HG03457 (cell line): ENCODE measurements at regions not wholly inside any gene's neighbourhood (a gene's known extent, or its start where the extent isn't known, plus 50 kb on each side); places are given as distances from the start of the nearest gene placed in this dataset.
"Not testable (repeated sequence)": the region's sequence is repeated elsewhere in the genome, so short reads cannot be mapped to it uniquely, and the experiment has no call there.

Experiments
- ATAC-seq: cut with Tn5 transposase; IDR thresholded peaks from one replicate; pipeline ENCODE4 v1.9.1; 2021; ENCODE audit warnings: moderate number of reproducible peaks; ENCODE audit not compliant: unreplicated experiment

DNA sequence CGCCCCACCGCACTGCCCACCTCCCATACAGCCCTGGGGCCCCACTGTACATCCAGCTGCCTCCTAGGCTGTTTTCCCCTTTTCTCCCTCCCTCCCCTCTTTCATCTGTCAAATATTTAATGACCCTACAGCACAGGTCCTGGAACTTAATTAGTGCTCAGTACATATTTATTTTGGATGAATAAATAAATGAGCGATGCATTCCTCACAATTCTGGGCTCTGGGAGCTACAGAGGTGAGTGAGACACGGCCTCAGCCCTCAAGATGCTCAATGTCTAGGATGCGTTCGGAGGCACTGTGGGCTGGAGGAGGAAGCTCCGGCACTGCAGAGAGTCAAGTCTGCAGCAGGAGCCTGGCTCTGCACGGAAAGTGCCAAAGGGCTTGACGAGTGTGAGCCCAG, 175.0 kb downstream of the FAM43A start:
- ATAC-seq = no peak

DNA sequence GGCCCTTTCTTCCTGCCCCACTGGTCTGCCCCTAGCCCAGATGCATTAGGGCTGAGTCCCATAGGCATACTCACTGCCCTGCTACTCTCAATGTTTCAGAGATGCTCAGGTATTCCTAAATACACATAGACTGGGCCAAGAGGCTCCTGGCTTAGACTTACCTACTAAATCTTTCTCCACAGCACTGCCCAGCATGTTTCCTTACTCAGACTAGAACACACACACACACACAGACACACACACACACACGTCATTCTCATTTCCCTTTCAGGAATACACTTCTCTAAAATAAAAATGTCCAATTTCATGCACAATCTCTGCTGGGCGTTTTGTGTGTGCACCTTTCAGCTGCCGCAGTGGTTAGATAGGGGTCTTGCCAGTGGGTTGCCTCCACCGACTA, 175.7 kb downstream of the FAM43A start:
- no peak for ATAC-seq

DNA sequence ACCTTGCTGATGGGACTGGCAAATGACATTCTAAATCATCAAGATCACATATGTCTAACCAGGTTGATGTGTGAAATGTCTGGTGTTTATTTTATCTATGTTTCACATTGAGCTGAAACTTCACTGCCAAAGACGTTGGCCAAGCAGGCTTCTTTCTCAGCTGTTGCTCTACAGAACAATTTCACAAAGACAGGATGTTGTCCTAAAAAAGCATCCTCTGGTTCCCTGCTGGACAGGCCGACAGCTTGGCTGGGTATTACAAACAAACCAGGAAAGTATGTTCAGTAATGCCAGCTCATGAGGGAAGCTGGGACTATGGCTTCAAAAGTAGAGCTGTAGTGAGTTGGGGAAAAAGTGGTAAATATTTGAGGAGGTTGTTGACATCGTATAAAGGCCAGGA, 179.4 kb downstream of the FAM43A start:
- no peak for ATAC-seq

DNA sequence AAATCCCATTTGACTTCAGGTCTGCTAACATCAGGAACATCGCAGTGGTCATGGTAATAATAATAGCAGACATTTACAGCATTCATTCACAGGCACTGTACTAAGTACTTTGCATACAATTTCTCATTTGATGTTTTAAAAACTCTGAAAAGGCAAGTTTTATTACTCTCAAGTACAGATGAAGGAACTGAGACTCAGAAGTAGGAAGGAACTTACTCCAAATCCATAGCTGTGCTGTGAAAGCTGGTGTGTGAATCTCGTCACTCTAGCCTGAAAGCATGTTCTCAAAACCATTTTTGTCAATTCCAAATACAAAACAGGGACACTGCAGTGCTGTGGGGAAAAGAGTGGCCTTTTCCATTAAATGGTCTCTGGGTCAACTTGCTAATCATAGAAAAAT, 179.9 kb downstream of the FAM43A start:
- no peak for ATAC-seq

DNA sequence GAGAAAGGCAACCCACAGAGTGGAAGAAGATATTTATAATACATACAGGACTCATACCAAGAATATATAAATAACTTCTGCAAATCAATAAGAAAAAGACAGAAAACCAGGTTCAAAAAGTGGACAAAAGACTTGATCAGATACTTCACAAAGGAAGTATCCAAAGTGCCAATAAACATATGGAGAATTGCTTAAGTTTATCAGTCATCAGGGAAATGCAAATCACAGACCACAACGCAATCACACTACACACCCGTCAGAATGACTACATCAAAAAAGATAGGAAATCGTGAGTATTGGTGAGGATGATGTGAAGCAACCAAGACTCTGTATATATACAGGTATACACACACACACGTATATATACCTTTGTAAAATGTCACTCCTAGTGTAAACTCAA, 180.6 kb downstream of the FAM43A start:
- ATAC-seq = no peak

DNA sequence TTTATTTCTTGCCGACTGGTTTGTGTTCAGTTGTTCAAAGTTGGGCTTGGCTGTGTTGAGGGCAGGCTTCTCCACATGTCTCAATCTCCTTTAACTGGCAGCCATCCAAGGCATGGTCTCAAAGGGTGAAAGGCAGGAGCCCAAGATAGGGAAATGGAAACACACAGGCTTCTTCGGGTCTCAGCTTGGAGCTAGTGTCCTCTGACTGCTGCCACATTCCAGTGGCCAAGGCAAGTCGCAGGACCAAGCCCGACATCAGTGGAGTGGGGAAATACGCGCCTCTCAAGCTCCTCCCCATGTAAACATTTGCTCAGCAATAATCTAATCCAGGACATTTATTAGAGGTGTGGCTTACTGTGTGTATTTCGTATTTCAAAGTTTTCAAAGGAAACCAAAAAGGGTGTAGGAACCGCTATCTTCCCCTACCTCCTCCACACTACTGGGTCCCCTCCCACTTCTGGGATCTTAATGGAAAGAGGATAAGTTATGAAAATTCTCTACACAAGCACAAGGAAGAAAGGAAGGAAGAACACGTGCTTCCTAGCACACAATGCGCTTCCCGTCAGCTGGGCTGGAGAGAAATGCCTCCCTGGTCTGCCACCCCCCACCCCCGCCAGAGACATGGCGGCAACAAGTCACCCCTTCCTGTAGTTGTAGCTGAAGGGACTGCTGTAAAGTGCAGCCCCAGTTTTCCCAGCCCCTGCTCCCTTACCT, 181.7 kb downstream of the FAM43A start:
- no peak for ATAC-seq

DNA sequence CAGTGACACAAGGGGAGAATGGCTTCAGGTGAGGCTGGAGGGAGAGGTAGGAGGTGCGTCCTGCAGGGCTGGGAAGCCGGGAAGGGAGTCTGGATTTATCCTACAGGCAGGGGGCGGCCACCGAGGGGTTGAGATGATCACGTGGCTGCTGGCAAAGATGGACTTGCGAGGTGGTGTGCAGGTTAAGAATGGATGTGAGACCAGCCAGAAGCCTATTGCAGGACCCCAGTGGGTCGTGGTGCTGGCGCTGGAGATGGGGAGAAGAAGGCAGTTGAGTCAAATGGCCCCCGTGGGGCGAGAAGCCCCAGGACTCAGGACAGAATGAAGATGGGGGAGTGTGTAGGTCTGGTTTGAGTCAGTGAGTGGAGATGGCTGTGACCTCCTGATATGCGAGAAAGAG, 183.1 kb downstream of the FAM43A start:
- ATAC-seq = no peak

DNA sequence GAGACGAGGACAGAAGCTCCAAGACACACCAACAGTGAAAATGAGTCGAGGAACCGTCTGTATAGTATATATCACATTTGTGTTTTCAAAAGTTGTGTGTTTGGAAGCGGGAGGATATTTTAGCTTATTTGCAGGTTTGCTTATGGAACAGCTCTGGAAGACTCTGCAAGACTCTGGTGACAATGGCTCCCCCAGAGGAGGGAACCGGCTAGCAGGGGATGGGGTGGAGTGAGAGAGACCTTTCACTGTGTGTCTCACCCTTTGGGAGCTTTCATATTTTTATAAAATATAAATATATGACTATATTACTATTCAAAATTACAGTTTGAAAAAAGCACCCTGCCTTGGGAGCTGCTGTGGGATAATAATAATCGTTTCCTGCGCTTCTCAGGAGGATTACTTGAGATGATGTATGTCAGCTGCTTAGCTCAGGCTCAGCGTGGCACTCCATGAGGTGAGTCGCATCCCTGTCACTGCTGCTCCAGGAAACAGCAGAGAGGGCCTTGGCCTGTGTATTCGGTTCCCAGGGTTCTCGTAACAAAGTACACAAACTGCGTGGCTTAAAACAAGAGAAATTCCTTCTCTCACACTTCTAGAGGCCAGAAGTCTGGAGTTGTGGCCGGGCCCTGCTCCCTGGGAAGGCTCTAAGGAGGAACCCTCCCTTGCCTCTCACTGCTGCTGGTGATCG, 183.9 kb downstream of the FAM43A start:
- ATAC-seq = no peak

DNA sequence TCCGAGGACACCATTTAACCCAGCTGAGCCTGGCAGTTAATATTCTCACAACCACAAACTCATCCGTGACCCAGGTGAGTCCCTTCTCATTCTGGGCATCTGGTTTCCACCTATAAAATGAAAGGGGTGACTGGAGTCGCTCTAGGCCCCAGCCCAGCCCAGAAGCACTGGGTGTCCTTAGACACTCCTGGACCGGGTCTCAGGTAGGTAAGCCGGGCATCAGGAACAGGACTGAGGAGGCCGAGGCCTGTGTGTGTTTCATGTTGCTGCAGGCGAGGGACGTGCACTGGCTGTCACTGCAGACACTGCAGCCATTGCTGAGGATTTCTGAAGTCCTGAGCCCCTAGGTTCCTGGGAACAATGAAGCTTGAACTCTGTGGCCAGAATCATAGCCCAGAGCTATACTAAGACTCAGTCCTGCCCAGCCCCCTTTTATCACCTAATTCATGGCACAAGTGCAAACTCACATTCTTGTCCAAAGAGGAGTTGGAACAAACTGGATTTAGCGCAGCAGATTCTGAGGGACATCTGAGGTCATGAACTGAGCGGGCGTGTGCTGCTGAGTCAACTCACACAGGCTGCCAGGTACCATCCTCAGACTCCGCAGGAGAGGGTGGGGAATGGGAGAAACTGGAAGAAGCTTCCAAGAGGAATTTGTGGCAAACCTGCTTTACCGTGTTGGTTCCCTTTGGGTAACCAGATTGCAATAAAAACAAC, 184.9 kb downstream of the FAM43A start:
- no peak for ATAC-seq

DNA sequence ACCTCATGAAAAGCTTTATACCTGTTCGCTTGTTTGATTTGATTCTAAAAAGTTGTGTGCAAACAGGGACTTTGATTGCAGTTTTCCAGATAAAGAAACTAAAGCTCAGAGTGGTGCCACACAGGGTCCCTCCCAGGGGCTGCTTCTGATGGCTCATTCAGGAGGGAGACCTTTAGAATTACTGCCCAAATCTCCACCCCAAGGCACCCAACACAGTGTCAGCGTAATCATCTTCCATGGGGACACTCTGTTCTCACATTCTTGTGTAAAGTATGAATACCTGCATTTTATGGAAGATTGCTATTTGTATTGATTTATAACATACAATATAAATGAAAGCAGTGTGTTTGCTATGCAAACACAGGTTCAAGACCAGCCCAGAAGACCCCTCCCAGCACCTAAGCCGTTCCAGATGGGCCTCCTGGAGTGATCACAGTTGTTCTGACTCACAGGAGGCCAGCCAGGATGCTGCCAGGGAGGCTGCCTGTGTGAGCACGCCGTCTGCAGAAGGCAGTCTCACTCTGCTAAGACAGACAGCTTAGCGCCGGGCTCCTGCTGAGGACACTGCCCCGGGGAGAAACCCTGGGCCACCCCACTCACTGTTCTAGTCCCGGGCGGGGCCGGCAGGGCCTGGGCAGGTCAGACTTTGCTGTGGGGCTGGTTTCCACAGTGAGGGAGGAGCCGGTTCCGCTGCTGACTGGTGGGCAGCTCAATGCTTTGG, 185.6 kb downstream of the FAM43A start:
- ATAC-seq = no peak

DNA sequence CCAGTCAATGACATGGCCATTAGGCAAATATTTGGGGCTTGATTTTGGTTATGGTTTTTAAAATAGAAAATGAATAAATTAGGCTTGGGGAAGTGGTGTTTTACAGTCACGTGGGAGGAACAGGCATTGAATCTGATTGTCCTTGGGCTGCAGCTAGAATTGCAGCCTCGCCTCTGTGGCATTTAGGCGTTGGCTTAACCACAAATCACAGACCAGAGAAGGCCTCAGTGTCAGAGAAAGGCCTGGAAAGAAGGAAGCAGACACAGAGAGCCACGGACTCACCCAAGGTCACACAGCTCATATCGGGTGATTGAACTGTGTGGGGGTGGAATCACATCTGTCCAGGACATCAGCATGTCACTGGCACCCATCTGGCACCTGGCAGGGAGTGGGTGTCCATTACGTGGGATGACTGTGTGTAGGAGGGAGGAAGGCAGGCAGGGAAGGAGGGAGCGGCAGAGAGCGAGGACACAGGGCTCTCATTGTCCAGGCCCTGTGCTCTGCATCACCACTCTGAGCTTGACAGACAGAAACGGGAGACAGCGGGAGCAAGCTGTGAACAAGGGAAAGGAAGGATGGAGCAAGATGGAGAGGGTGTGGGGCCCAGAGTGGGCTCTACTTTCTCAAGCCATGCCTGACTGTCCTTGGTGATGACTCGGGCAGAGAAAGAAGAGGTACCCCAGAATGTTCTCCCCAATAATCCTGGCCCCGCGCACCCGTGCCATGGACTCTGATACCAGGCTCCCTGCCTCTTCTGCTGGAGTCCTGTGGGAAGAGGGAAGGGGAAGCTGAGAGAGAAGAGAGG, 186.4 kb downstream of the FAM43A start:
- no peak for ATAC-seq

DNA sequence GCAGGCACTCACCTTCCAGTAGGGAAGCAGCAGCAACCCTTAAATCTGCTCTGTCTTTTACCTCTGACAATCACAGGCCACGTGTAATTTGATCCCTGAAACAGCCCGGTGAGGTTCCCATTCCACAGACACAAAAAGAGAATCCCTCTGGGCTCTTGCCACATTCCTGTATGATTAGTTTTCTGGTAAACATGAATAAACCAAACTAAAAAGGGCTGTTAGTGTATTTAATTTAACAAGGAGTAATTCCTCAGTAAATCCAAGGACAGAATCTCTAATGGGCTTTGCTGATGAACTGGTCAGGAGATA, 186.9 kb downstream of the FAM43A start:
- ATAC-seq = no peak

DNA sequence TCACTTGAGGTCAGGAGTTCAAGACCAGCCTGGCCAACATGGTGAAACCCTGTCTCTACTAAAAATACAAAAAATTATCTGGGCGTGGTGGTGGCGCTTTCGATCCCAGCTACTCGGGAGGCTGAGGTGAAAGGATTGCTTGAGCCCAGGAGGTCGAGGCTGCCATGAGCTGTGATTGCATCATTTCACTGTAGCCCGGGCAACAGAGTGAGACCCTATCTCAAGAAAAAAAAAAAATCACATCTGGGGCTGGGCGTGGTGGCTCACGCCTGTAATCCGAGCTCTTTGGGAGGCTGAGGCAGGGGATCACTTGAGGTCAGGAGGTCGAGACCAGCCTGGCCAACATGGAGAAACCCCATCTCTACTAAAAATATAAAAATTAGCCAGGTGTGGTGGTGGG, 187.8 kb downstream of the FAM43A start:
- ATAC-seq = not testable (repeated sequence)

DNA sequence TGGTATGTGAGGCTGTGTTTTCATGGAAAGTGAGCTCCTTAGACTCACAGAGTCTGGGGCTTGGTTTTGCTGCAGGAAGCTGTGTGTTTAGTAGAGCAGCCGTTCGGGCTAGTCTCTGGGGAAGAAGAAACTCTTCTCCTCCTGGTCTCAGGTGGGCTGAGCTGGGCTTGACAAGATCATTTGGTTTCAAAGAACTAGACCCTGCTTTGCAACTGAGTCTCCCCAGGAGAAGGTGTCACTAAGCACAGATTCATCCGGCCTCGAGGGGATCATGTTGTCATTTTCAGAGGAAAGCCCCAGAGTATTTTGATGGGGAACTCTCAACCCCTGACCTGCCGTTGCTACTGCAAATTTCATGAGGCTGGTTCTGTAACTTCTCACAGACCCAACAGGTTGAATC, 188.5 kb downstream of the FAM43A start:
- no peak for ATAC-seq

DNA sequence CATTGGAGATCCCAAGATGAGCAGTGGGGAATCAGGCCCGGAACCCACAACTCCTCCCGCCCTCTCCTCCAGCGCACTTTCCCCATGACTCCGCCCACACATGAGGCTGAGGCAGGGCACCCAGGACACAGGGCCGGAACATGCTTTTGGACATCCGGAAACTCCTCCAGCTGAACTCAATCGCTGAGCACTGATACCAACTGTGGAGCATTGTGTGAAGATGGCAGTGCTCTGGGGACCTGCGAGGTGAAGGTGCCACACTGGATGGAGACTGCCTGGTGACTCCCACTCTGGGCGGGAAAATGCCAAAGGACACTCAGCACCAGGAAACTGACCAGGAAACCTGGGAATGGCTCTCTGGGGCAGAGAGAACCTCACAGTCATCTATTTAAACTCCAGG, 189.1 kb downstream of the FAM43A start:
- no peak for ATAC-seq

DNA sequence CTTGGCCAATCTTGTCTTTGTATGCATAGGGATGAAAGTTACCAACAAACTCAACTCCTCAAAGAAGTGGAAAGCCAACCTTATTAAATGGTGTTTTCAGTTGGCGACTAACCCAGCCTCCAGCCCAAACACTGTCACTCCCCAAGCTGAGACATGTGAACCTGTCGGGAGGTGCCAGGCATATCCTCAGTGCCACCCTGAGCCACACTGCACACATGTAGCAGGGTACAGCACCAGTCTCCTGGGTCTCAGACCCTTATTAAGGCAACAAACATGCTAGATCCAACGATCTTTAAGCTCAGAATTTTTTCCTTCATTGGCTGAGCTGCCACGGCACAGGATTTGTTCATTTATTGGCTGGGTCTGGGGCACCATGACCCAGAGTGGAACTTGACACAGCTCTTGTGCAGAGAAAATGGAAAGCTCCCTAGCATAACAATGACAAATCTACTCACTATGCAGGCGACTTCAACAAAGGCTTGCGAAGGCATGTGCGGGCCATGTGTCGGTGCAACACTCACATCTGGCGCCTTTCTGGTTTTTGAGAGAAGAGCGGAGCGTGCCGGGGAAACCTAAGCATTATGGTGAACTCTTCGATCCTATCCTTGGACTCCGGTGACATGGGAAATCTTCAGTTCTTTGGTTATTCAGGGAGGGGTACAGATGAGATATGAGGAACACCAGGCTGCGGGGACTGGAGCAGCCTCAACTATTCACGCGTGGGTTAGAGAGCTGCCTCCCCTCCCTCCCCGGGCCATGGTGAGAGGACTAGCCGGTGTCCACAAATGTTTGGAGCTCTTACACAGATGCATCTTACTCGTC, 190.1 kb downstream of the FAM43A start:
- no peak for ATAC-seq

DNA sequence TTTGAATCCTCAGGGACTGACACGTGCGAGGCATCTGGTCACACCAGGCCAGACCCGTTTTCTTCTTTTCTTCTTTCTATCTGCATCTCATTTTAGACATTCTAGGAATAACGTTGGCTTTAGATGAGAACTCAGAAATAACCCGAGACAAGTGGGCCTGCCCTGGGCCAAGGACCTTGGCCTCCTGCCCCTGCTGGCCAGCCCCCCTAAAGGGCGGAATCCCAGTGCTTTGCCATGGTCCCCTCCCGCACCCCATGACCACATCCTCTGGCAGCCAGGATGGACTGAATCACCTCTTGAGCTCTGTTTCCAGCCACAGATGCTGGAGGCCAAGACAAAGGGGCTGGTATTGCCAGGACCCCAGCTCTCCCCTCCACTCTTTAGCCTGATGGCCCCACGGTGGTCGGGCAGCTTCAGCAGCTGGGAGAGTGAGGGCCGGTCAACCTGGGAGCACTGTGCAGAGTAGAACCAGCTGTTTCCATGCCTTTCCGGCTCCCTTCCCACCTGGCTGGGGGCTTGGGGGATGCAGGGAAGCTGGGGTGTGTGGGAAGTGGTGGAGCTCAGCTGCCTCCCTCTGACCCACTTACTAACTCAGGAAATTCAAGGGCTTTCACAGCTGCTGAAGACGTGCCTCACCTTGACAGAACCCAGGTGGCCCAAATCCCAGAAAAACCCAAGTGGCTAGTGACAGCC, 190.9 kb downstream of the FAM43A start:
- no peak for ATAC-seq

DNA sequence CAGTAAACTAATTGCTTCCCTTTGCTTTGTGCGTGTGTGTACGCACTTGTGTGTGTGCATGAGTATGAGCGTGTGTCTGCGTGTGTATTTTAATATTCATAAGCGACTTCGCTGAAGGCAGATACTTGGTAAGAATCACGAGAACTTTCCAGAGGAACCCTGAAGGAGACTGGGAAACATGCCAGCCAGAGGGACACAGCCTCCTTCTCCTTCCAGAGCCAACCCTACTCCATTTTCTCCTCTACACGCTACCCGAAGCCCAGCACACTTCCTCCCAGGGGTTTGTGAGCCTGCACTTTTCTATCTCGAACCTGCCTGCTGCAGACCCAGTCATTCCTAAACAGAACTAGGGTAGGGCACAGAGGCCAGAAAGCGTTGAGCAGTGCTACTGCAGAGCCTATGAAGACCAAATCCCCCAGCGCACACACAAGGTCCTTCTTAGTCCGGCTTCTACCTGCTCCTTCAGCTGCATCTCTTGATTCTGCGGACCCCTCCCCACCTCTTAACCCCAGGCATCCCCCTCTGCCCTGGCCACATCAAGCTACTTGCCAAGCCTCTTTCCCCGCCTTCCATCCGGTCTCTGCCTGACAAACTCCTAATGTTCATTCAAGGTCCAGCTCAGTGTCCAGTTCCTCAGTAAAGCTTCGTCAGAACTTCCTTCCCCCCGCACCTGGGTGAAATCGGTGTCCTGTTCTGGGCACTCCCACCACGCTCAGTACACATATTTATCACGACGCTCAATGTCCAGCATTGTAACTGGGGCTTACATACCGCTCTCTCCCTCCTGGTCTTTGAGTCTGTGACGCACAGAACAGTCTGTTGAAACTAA, 191.8 kb downstream of the FAM43A start:
- ATAC-seq = no peak
